ENCODE measurements at regions not wholly inside any gene's neighbourhood (a gene's known extent, or its start where the extent isn't known, plus 50 kb on each side); places are given as distances from the start of the nearest gene placed in this dataset.

- in situ Hi-C loops (cut with MboI) (no loop called here), intact Hi-C loops (cut with micrococcal nuclease; ENCODE audit: unreplicated experiment) (no loop called here)
- H4K20me1 ChIP-seq (ENCODE audit: control insufficient read depth, insufficient read depth): no peaks in the 10 kb centered on the region
- no peak overlapping the region for H3K9ac ChIP-seq (ENCODE audit: control insufficient read depth, insufficient read depth, low read length)
- TF ChIP-seq SMARCA5 (IDR thresholded peaks at IDR 0.05) (no peak), PAX8 (IDR thresholded peaks at IDR 0.05) (no peak), CBFB (IDR thresholded peaks at IDR 0.05; ENCODE audit: low read depth) (no peak), ESRRA (IDR thresholded peaks at IDR 0.05; ENCODE audit: low read length) (no peak)
- no TSS peak for BruUV-seq (replicated peaks)
- WGBS (ENCODE audit: insufficient coverage, insufficient replicate concordance, low lambda C conversion rate, missing lambda C conversion rate): 0% methylated on average over 1 of the region's 1 CpG
- no peaks in the 10 kb centered on the region for H3K79me2 ChIP-seq (ENCODE audit: control insufficient read depth, insufficient read depth, low read length)
- no peak for DNase-seq (ENCODE audit: low read depth, low spot score)
- H3K4me2 ChIP-seq (ENCODE audit: control insufficient read depth, insufficient read depth): no peak overlapping the region
- H2AFZ ChIP-seq (ENCODE audit: control insufficient read depth, low read depth, low read length): no peak overlapping the region
- H3K36me3 ChIP-seq (ENCODE audit: control insufficient read depth in 2 of 2, insufficient read depth in 2 of 2, low read length in 1 of 2): no peaks in the 10 kb centered on the region
- SMC1A ChIA-PET (ENCODE audit: uncharacterized antibody, unreplicated experiment): no interaction called here
- H3K27me3 ChIP-seq (replicated peaks in 1 of 2; ENCODE audit: control insufficient read depth in 2 of 2, insufficient read depth in 2 of 2, low read length in 1 of 2): no peaks in the 10 kb centered on the region
- no peaks in the 10 kb centered on the region for H3K4me1 ChIP-seq (ENCODE audit: control insufficient read depth, insufficient read depth, low read length)
- FAIRE-seq: no peak
- RAD21 ChIA-PET (ENCODE audit: unreplicated experiment): no interaction called here
- H3K9me3 ChIP-seq (replicated peaks; ENCODE audit: control insufficient read depth, insufficient read depth, low read length): no peaks in the 10 kb centered on the region
- H3K27ac ChIP-seq (ENCODE audit: control insufficient read depth, insufficient read depth): no peak overlapping the region
- no peak overlapping the region for H3K4me3 ChIP-seq
- POLR2A ChIA-PET: no interaction called here
- no peak for ATAC-seq
- CTCF ChIA-PET: no interaction called here
Observed at GRCh38 chr5:85466423-85466822, 1081.7 kb upstream of the EDIL3 start.

- Histone ChIP-seq H3K36me3 (ENCODE audit: control insufficient read depth in 2 of 2, insufficient read depth in 2 of 2, low read length in 1 of 2) (no peaks in the 10 kb centered on the region), H3K9me3 (replicated peaks; ENCODE audit: control insufficient read depth, insufficient read depth, low read length) (no peaks in the 10 kb centered on the region), H3K4me1 (ENCODE audit: control insufficient read depth, insufficient read depth, low read length) (no peaks in the 10 kb centered on the region), H4K20me1 (ENCODE audit: control insufficient read depth, insufficient read depth) (no peaks in the 10 kb centered on the region), H2AFZ (ENCODE audit: control insufficient read depth, low read depth, low read length) (no peak overlapping the region), H3K4me3 (no peak overlapping the region), H3K4me2 (ENCODE audit: control insufficient read depth, insufficient read depth) (no peak overlapping the region), H3K79me2 (ENCODE audit: control insufficient read depth, insufficient read depth, low read length) (no peaks in the 10 kb centered on the region), H3K27ac (ENCODE audit: control insufficient read depth, insufficient read depth) (no peak overlapping the region), H3K27me3 (replicated peaks in 1 of 2; ENCODE audit: control insufficient read depth in 2 of 2, insufficient read depth in 2 of 2, low read length in 1 of 2) (no peaks in the 10 kb centered on the region), H3K9ac (ENCODE audit: control insufficient read depth, insufficient read depth, low read length) (no peak overlapping the region)
- SMC1A ChIA-PET (ENCODE audit: uncharacterized antibody, unreplicated experiment): no interaction called here
- CTCF ChIA-PET: no interaction called here
- POLR2A ChIA-PET: no interaction called here
- no peak for ATAC-seq
- no TSS peak for BruUV-seq (replicated peaks)
- no peak for FAIRE-seq
- in situ Hi-C loops (cut with MboI) (no loop called here), intact Hi-C loops (cut with micrococcal nuclease; ENCODE audit: unreplicated experiment) (no loop called here)
- no peak for DNase-seq (ENCODE audit: low read depth, low spot score)
- RAD21 ChIA-PET (ENCODE audit: unreplicated experiment): no interaction called here
- TF ChIP-seq SMARCA5 (IDR thresholded peaks at IDR 0.05) (no peak), IKZF1 (conservative IDR thresholded peaks at IDR 0.05) (no peak), BHLHE40 (IDR thresholded peaks at IDR 0.05; ENCODE audit: borderline replicate concordance in 1 of 2, low read depth in 2 of 2, low read length in 1 of 2) (no peak), MXI1 (IDR thresholded peaks at IDR 0.05; ENCODE audit: low read depth, low read length) (no peak), ASH2L (IDR thresholded peaks at IDR 0.05; ENCODE audit: borderline replicate concordance, low read depth) (no peak), ZBTB11 (CRISPR knock-in tag; IDR thresholded peaks at IDR 0.05) (no peak), ZNF207 (IDR thresholded peaks at IDR 0.05; ENCODE audit: borderline replicate concordance) (no peak), EP300 (IDR thresholded peaks at IDR 0.05; ENCODE audit: borderline replicate concordance in 1 of 2, control insufficient read depth in 1 of 2, low read depth in 2 of 2, low read length in 2 of 2) (no peak), KLF5 (IDR thresholded peaks at IDR 0.05; ENCODE audit: partially characterized antibody) (no peak), IRF5 (IDR thresholded peaks at IDR 0.05; ENCODE audit: borderline replicate concordance) (no peak), CHD2 (IDR thresholded peaks at IDR 0.05; ENCODE audit: borderline replicate concordance, low read depth, low read length) (no peak), HDAC2 (IDR thresholded peaks at IDR 0.05) (no peak), NR2C1 (IDR thresholded peaks at IDR 0.05) (no peak)
Observed at GRCh38 chr5:85472749-85473148, 1088.1 kb upstream of the EDIL3 start.
